Epithelial cell of proximal tubule (primary cell): ENCODE measurements at regions not wholly inside any gene's neighbourhood (a gene's known extent, or its start where the extent isn't known, plus 50 kb on each side); places are given as distances from the start of the nearest gene placed in this dataset.
"Not testable (repeated sequence)": the region's sequence is repeated elsewhere in the genome, so short reads cannot be mapped to it uniquely, and the experiment has no call there.

Experiments
- DNase-seq: peaks from one replicate; pipeline ENCODE4 v3.0.0-alpha.2; 2011; ENCODE audit warnings: low read depth
- H3K4me3 ChIP-seq: 2 replicates; pipeline ENCODE4 v1.5.1; 2011; ENCODE audit warnings: low read depth, mild to moderate bottlenecking, low read length
- TF ChIP-seq, protein P1 (sequence below): conservative IDR thresholded peaks from 2 replicates; pipeline ENCODE4 v1.5.1; 2012; ENCODE audit warnings: low read depth, mild to moderate bottlenecking, low read length

- TF ChIP-seq, protein P1, sequence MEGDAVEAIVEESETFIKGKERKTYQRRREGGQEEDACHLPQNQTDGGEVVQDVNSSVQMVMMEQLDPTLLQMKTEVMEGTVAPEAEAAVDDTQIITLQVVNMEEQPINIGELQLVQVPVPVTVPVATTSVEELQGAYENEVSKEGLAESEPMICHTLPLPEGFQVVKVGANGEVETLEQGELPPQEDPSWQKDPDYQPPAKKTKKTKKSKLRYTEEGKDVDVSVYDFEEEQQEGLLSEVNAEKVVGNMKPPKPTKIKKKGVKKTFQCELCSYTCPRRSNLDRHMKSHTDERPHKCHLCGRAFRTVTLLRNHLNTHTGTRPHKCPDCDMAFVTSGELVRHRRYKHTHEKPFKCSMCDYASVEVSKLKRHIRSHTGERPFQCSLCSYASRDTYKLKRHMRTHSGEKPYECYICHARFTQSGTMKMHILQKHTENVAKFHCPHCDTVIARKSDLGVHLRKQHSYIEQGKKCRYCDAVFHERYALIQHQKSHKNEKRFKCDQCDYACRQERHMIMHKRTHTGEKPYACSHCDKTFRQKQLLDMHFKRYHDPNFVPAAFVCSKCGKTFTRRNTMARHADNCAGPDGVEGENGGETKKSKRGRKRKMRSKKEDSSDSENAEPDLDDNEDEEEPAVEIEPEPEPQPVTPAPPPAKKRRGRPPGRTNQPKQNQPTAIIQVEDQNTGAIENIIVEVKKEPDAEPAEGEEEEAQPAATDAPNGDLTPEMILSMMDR: no peak
- no peak overlapping the region for H3K4me3 ChIP-seq
- no peak for DNase-seq
These were observed 719.1 kb downstream of the ZBBX start for GRCh38 chr3:166660962-166661361.

DNA sequence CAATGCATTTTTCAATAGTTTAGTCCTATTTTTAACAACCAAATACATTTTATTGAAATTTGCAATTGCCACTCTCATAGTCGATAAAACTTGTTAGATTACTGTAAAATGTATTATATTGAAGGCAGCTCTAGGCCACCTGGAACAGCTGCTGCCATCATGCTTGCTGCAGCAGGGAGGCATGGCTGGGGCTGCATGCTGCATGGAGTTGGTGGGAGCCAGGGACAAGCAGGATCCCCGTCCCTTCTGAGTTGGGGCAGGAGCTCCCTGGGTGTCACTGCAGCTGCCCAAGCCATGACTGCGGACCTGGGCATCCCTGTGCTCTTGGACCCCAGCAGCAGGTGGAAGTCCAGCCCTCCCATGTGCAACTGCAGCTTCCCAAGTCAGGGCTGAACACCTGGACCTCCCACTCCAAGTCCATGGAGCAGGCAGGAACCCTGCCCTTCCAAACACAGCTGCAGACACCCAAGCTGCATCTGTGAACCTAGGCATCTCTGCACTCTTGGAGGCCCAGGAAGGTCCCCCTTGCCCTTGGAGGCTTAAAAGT lies 742.0 kb downstream of the ZBBX start:
- no peak overlapping the region for H3K4me3 ChIP-seq
- TF ChIP-seq, protein P1: no peak
- DNase-seq: no peak

DNA sequence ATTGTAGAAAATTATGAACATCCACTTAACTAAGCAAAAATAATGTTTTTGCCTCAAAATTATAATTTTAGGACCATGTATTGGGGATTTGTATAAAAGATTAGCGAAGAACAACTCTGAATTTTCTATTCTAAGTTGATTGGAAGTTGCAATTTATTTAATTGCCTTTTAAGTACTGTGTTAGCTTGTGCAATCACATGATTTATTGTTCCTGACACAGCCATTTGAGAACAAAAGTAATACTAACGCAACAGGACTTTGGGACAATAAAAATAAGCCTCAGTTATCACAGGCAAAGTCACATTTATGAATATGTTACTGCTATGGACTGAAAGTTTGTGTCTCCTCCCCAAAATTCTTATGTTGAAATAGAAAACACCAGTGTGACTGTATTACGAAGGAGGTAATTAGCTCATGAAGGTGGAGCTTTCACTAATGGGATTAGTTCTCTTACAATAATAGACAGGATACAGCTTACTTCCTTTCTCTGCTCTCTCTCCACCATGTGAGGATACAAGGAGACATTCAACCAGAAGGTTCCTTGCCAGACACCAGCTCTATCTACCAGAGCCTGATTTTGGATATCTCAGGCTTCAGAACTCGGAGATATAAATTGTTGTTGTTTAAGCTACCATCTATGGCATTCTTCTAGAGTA lies 745.9 kb downstream of the ZBBX start:
- TF ChIP-seq, protein P1: no peak
- H3K4me3 ChIP-seq: no peak overlapping the region
- no peak for DNase-seq

GRCh38 chr3:166630190-166630589 lies 749.9 kb downstream of the ZBBX start:
- no peak for DNase-seq
- TF ChIP-seq, protein P1: no peak
- no peak overlapping the region for H3K4me3 ChIP-seq

- H3K4me3 ChIP-seq: no peak overlapping the region
- DNase-seq: no peak
- TF ChIP-seq, protein P1: no peak
These were observed 766.7 kb downstream of the ZBBX start for GRCh38 chr3:166613365-166613764.

DNA sequence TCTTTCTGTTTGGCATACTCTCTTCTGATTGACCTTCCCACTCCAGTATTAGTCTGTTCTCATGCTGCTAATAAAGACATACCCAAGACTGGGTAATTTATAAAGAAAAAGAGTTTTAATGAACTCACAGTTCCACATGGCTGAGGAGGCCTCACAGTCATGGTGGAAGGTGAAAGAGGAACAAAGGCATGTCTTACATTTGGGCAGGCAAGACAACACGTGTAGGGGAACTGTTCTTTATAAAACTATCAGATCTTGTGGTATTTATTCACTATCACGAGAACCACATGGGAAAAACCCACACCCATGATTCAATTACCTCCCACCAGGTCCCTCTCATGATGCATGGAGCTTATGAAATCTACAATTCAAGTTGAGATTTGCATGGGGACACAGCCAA lies 767.3 kb downstream of the ZBBX start:
- DNase-seq, H3K4me3 ChIP-seq: not testable (repeated sequence)

GRCh38 chr3:166607933-166608521 lies 770.8 kb upstream of the BCHE start:
- no peak for DNase-seq
- no peak overlapping the region for H3K4me3 ChIP-seq
- TF ChIP-seq, protein P1: no peak
